Rectal smooth muscle tissue (tissue), 1 donor: ENCODE measurements at regions not wholly inside any gene's neighbourhood (a gene's known extent, or its start where the extent isn't known, plus 50 kb on each side); places are given as distances from the start of the nearest gene placed in this dataset.

Experiments used
- H3K27ac ChIP-seq: one replicate; pipeline ENCODE4 v1.7.0; 2013; ENCODE audit warnings: low read depth, low read length, inconsistent platforms
- H3K27me3 ChIP-seq: one replicate; pipeline ENCODE4 v1.7.0; 2013; ENCODE audit warnings: low read length; ENCODE audit not compliant: control insufficient read depth, insufficient read depth
- H3K36me3 ChIP-seq: one replicate; pipeline ENCODE4 v1.7.0; 2013; ENCODE audit warnings: low read length; ENCODE audit not compliant: control insufficient read depth, insufficient read depth
- H3K4me1 ChIP-seq: one replicate; pipeline ENCODE4 v1.7.0; 2013; ENCODE audit warnings: low read length; ENCODE audit not compliant: control insufficient read depth, insufficient read depth
- H3K4me3 ChIP-seq: one replicate; pipeline ENCODE4 v1.7.0; 2013; ENCODE audit warnings: low read length
- H3K9ac ChIP-seq: one replicate; pipeline ENCODE4 v1.7.0; 2013; ENCODE audit warnings: low read length

DNA sequence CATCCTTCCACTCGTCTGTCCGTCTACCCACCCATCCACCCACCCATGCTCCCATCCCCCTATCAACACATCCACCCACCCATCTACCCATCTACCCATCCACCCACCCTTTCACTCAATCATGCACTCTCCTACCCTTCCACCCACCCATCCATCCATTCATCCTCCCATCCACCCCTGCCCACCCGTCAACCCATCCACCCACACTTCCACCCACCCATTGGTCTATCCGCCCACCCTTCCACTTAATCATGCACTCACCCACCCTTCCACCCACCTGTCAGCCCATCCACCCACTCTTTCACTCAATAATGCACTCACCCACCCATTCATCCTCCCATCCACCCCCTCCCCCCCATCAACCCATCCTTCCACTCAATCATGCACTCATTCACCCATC lies 250.0 kb upstream of the EEF2KMT start:
- Histone ChIP-seq H3K4me1 (no peaks in the 10 kb centered on the region), H3K27me3 (no peaks in the 10 kb centered on the region), H3K27ac (no peak overlapping the region), H3K36me3 (no peaks in the 10 kb centered on the region), H3K4me3 (no peak overlapping the region), H3K9ac (no peak overlapping the region)

DNA sequence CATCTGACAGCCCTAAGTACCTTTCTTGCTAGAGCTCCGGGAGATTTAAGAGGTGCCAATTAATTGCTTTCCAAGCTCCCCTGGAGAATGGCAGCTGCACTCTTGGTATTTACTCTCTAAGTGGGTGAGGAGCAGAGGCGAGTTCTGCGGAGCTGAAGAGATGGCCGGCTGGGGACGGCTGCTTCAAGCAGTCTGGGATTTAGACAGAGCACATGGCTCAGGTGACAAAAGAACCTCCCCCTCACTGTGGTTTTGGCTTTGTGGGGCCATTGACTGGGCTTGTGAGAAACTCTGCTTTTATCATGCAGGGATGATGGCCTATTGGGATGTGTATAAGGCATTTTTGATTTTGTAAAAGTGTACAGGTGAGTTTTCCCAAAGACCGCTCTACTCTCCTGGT lies 239.3 kb upstream of the EEF2KMT start:
- H3K27ac ChIP-seq, result no peak overlapping the region
- no peaks in the 10 kb centered on the region for H3K36me3 ChIP-seq
- H3K27me3 ChIP-seq, result no peaks in the 10 kb centered on the region
- no peak overlapping the region for H3K4me3 ChIP-seq
- H3K9ac ChIP-seq, result no peak overlapping the region
- H3K4me1 ChIP-seq, result no peaks in the 10 kb centered on the region

DNA sequence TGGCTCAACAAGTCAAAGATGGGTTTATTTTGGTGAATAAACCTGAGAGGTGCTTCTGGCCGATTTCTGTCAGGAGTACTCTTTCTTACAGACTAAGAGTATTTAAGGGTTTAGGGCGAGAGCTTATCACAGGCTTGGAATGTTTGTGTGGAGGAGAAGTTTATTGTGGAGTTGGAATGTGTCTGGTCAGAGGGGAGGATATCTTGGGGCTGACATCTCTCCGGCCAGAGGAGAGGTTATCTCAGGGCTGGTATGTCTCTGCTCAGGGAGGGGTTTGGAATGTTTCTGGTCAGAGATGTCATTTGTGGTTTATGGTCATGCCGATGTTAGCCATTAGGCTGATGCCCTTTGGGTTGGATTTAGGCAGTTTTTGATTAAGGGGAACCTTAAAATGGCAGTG lies 236.4 kb upstream of the EEF2KMT start:
- Histone ChIP-seq H3K36me3 (no peaks in the 10 kb centered on the region), H3K27me3 (no peaks in the 10 kb centered on the region), H3K27ac (no peak overlapping the region), H3K4me3 (no peak overlapping the region), H3K9ac (no peak overlapping the region), H3K4me1 (no peaks in the 10 kb centered on the region)

DNA sequence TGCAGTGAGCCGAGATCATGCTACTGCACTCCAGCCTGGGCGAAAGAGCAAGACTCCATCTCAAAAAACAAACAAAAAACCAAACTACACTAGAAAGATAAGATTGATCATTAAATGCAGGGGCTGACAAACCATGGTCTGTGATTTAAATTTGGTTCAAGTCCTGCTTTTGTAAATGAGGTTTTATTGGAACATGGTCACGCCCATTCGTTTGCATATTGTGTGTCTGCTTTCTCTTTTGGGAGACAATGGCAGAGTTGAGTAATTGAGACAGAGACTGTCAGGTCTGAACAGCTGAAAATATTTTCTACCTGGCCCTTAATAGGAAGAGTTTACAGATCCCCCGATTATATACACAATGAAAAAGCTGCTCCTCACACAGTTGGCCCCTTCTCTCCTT lies 235.5 kb upstream of the EEF2KMT start:
- H3K27me3 ChIP-seq, result no peaks in the 10 kb centered on the region
- H3K27ac ChIP-seq, result no peak overlapping the region
- H3K36me3 ChIP-seq, result no peaks in the 10 kb centered on the region
- H3K9ac ChIP-seq, result no peak overlapping the region
- H3K4me1 ChIP-seq, result no peaks in the 10 kb centered on the region
- no peak overlapping the region for H3K4me3 ChIP-seq

DNA sequence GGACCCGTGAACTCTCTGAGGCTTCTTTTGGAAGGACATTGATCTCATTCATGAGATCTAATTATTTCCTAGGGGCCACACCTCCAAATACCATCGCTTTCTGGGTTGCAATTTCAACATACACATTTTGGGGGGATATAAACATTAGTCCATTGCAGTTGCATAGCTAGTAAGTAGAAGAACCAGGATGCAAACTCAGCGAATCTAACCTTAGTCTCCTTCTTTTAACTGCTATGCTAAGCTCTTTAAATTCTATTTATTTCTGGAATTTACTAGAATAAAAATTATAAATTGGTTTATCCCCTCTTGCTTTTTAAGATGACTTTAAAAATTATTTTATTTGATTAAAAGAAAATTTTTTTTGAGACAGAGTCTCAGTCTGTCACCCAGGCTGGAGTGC lies 232.5 kb upstream of the EEF2KMT start:
- Histone ChIP-seq H3K36me3 (no peaks in the 10 kb centered on the region), H3K27me3 (no peaks in the 10 kb centered on the region), H3K9ac (no peak overlapping the region), H3K4me3 (no peak overlapping the region), H3K27ac (no peak overlapping the region), H3K4me1 (no peaks in the 10 kb centered on the region)

DNA sequence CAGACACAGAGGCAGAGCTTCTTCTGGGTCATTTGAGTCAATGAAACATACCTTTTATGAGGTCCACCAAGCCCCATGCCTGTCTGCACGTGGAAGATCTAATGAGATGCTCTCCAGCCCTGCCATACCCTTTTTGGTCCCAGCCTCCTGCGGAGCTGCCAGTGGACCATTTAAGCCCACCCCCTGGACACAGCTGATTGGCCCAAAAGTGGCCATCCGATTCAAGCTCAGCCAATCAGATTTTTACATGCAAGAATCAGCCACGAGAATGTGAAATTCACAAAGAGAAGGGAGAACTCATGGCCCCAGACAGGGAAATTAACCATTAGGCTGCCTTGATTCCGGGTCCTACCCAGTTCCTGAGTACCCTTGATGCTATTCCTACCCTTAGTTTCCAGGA lies 231.0 kb upstream of the EEF2KMT start:
- Histone ChIP-seq H3K27ac (no peak overlapping the region), H3K4me1 (no peaks in the 10 kb centered on the region), H3K27me3 (no peaks in the 10 kb centered on the region), H3K9ac (no peak overlapping the region), H3K4me3 (no peak overlapping the region), H3K36me3 (no peaks in the 10 kb centered on the region)

DNA sequence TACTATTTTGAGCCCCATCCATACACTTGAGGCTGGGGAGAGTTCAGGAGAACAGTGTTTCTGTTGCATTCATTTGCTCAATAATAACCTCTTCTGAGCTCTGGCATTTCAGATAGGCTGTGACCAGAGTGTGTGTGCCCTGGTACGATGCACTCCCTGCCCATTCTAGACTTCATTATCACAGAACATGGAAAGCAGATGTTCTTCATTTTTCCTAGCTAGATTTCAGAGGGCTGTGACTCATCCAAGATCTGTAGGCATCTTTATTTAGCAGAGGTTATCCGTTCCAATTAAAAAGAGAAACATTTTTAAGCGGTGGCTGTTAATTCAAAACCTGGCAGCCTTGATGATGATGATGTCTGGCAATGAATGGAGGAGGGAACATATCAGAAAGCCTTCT lies 228.8 kb upstream of the EEF2KMT start:
- H3K4me1 ChIP-seq, result no peaks in the 10 kb centered on the region
- H3K36me3 ChIP-seq, result no peaks in the 10 kb centered on the region
- H3K27me3 ChIP-seq, result no peaks in the 10 kb centered on the region
- no peak overlapping the region for H3K4me3 ChIP-seq
- no peak overlapping the region for H3K9ac ChIP-seq
- H3K27ac ChIP-seq, result no peak overlapping the region

DNA sequence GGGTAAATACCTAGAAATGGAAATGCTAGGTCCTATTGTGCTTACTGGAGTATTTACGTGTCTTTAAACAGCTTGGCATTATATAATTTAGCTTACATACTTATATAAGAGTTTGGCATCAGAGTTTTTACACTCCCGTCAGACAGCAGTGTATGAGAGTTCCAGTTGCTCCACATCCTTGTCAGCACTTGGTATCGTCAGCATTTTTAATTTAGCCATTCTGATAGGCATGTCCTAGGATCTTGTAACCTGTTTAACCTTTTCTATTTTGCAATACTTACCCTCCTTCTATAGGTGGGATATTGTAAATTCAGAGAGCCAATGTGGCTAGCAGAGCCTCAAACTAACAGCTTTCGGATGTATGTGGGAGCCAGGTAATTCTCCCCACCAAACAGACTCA lies 228.3 kb upstream of the EEF2KMT start:
- Histone ChIP-seq H3K4me3 (no peak overlapping the region), H3K9ac (no peak overlapping the region), H3K27ac (no peak overlapping the region), H3K36me3 (no peaks in the 10 kb centered on the region), H3K4me1 (no peaks in the 10 kb centered on the region), H3K27me3 (no peaks in the 10 kb centered on the region)

DNA sequence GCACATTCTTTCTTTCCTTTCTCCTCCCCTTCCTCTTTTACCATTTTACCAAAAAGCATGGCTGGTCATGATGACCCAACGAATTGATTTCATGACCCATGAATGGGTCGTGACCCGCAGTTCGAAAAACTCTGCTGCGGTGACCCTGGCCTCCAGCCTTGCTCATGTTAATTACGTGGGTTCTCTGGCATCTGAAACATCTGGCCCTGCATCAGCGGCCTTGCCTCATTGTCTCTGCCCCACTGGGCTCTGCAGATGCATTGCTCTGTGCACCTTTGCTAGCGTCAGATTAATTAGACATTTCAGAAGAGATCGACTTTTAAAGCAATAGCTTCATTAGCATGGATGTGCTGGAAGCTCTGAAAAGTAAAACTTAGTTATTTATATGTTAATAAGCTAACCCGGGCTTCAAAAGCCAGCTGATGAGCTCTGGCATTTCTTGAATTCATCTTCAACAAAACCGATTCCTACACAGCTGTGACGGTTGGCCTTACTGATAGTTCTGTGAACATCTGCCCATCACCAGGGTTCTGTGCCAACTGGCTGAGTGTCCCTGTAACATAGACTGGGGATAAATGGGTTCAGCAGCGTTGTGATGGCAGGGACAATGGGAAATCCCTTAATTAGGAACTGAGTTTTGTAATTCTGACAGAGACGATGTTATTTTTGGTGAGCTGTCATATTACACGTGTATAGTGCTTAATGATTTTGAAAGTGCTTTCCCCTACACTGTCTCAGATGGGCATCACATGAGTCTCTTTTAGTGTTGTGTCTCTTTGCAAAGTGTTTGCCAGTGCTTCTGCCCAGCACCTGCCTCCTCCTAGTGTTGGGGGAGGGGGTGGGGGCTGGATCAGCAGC lies 225.9 kb upstream of the EEF2KMT start:
- Histone ChIP-seq H3K27me3 (no peaks in the 10 kb centered on the region), H3K36me3 (no peaks in the 10 kb centered on the region), H3K27ac (no peak overlapping the region), H3K4me1 (no peaks in the 10 kb centered on the region), H3K4me3 (no peak overlapping the region), H3K9ac (no peak overlapping the region)

DNA sequence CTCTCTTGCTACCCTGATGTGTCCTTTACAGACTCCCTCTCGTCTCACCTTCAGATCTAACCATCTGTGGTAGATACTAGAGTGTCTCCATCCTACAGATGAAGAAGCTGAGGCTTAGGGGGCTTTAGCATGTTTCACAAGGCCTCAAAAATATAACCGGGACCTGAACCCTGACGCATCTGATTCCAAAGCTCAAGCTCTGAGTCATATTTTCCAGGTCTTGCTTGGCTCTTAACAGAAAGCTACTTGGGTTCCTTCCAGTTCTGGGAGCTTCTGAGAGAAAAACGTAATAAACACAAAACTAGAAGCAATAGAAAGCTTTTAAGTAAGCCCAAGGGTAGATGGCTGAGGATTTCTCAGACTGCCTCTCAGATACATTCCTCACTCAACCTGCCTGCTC lies 224.3 kb upstream of the EEF2KMT start:
- no peak overlapping the region for H3K9ac ChIP-seq
- no peak overlapping the region for H3K27ac ChIP-seq
- no peak overlapping the region for H3K4me3 ChIP-seq

DNA sequence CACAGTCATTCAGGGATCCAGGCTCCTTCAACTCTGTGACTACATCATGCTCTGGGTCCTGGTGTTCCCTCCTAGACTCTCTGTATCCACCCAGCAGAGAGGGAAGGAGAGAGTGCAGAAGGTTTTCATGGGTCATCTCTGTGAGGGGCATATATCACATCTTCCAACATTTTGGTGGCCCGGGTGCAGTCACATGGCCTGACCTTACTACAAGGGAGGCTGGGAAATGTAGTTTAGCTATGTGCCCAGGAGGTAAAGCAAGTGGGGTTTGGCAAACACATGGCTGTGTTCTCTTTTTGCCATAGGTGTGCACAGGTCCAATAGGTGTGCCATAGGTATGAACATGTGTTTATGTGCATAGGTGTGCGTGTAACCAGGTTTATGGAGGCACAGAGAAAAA lies 222.2 kb upstream of the EEF2KMT start:
- no peaks in the 10 kb centered on the region for H3K4me1 ChIP-seq
- H3K4me3 ChIP-seq, result no peak overlapping the region
- no peak overlapping the region for H3K9ac ChIP-seq
- no peak overlapping the region for H3K27ac ChIP-seq
- H3K36me3 ChIP-seq, result no peaks in the 10 kb centered on the region
- H3K27me3 ChIP-seq, result no peaks in the 10 kb centered on the region

More for the DNA sequence above, 224.3 kb upstream of the EEF2KMT start:
- H3K27me3 ChIP-seq, result no peaks in the 10 kb centered on the region
- H3K36me3 ChIP-seq, result no peaks in the 10 kb centered on the region
- no peaks in the 10 kb centered on the region for H3K4me1 ChIP-seq

DNA sequence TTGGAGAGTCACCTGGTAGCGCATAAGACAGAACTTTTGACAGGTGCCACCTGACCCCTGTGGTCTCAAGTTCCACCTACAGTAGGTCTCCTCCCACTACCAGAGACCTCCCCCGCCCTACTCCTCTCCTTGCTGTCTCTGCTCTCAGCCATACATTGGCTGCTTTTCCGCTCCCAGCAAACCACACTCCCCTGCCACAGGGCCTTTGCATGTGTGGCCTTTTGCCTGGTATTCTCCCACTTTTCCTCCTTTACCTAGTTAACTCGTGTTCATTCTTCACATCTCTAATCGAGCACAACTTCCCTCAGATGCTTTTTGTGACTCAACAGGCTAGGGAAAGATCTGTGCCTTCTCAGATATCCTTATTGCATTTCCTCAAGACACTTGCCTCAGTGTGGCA lies 218.3 kb upstream of the EEF2KMT start:
- Histone ChIP-seq H3K4me1 (no peaks in the 10 kb centered on the region), H3K9ac (no peak overlapping the region), H3K27ac (no peak overlapping the region), H3K27me3 (no peaks in the 10 kb centered on the region), H3K4me3 (no peak overlapping the region), H3K36me3 (no peaks in the 10 kb centered on the region)

DNA sequence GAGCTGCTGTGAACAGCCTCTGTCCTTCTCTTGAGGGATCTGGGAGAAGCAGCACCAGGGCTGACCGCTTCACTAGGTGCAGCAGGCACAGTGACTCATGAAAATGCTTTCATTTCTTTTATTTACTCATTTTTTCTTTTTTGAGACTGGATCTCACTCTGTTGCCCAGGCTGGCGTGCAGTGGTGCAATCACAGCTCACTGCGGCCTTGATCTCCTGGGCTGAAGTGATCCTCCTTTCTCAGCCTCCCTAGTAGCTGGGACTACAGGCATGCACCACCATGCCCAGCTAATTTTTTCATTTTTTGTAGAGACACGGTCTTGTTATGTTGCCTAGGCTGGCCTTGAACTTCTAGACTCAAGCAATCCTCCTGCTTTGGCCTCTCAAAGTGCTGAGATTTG lies 216.8 kb upstream of the EEF2KMT start:
- Histone ChIP-seq H3K27me3 (no peaks in the 10 kb centered on the region), H3K4me1 (no peaks in the 10 kb centered on the region), H3K27ac (no peak overlapping the region), H3K4me3 (no peak overlapping the region), H3K36me3 (no peaks in the 10 kb centered on the region), H3K9ac (no peak overlapping the region)
